NCI-H748 treated with DMSO at 0.1 percent for 48 hours (cell line): ENCODE measurements at regions not wholly inside any gene's neighbourhood (a gene's known extent, or its start where the extent isn't known, plus 50 kb on each side); places are given as distances from the start of the nearest gene placed in this dataset.

Experiments used
- DNase-seq: peaks from one replicate; lab custom pipeline; 2025; lab: John Stamatoyannopoulos, UW

- DNase-seq = no peak
These were observed 67.6 kb upstream of the AMPD3 start for GRCh38 chr11:10387206-10388083.

GRCh38 chr11:10388101-10388500 is 67.0 kb upstream of the AMPD3 start:
- no peak for DNase-seq

- no peak for DNase-seq
These were observed 66.5 kb upstream of the AMPD3 start for GRCh38 chr11:10388574-10388973.

GRCh38 chr11:10390375-10390774 is 64.7 kb upstream of the AMPD3 start:
- DNase-seq = no peak

- DNase-seq = no peak
These were observed 62.7 kb upstream of the AMPD3 start for GRCh38 chr11:10392095-10393079.

- no peak for DNase-seq
These were observed 60.6 kb upstream of the AMPD3 start for GRCh38 chr11:10394229-10395101.

- no peak for DNase-seq
These were observed 59.7 kb upstream of the AMPD3 start for GRCh38 chr11:10395166-10395897.

GRCh38 chr11:10396771-10397170 is 58.3 kb upstream of the AMPD3 start:
- no peak for DNase-seq

GRCh38 chr11:10397226-10397987 is 57.7 kb upstream of the AMPD3 start:
- no peak for DNase-seq

GRCh38 chr11:10398525-10398924 is 56.5 kb upstream of the AMPD3 start:
- no peak for DNase-seq

- no peak for DNase-seq
These were observed 54.2 kb upstream of the AMPD3 start for GRCh38 chr11:10400856-10401255.

- DNase-seq = no peak
These were observed 53.8 kb upstream of the AMPD3 start for GRCh38 chr11:10401256-10401655.

- DNase-seq = no peak
These were observed 53.2 kb upstream of the AMPD3 start for GRCh38 chr11:10401696-10402392.
